Mesenchymal stem cell (in vitro differentiated cells and primary cell): ENCODE measurements at regions not wholly inside any gene's neighbourhood (a gene's known extent, or its start where the extent isn't known, plus 50 kb on each side); places are given as distances from the start of the nearest gene placed in this dataset.

Experiments used
- DNase-seq: peaks from one replicate; pipeline ENCODE4 v3.0.0-alpha.2; 2013
- H2AFZ ChIP-seq: one replicate; pipeline ENCODE4 v1.6.1; 2013; ENCODE audit warnings: low read depth, mild to moderate bottlenecking, control low read depth, inconsistent platforms, low read length, moderate library complexity
- H2AK5ac ChIP-seq: 2 replicates; pipeline ENCODE4 v1.6.1; 2013; ENCODE audit warnings: low read length, moderate library complexity, mild to moderate bottlenecking, inconsistent platforms; ENCODE audit not compliant: severe bottlenecking
- H2BK120ac ChIP-seq: one replicate; pipeline ENCODE4 v1.6.1; 2013; ENCODE audit warnings: low read depth, mild to moderate bottlenecking, inconsistent platforms, low read length, moderate library complexity
- H2BK12ac ChIP-seq, 2 experiments: one replicate each; pipeline ENCODE4 v1.6.1; 2013; ENCODE audit warnings: inconsistent platforms in 2 of 2, low read length in 2 of 2, mild to moderate bottlenecking in 2 of 2, moderate library complexity in 2 of 2, control low read depth in 1 of 2
- H2BK15ac ChIP-seq: one replicate; pipeline ENCODE4 v1.6.1; 2013; ENCODE audit warnings: mild to moderate bottlenecking, low read depth, inconsistent platforms; ENCODE audit not compliant: poor library complexity, severe bottlenecking
- H2BK5ac ChIP-seq: 2 replicates; pipeline ENCODE4 v1.6.1; 2013; ENCODE audit warnings: low read depth, mild to moderate bottlenecking, low read length, control low read depth, inconsistent platforms; ENCODE audit not compliant: poor library complexity, severe bottlenecking
- H3K14ac ChIP-seq, 2 experiments: one replicate each; pipeline ENCODE4 v1.6.1; 2013; ENCODE audit warnings: inconsistent platforms in 2 of 2, low read length in 2 of 2, control low read depth in 1 of 2, mild to moderate bottlenecking in 1 of 2, moderate library complexity in 1 of 2
- H3K18ac ChIP-seq, 2 experiments: one replicate each; pipeline ENCODE4 v1.6.1; 2013; ENCODE audit warnings: inconsistent platforms in 2 of 2, low read length in 2 of 2, control low read depth in 1 of 2, low read depth in 1 of 2, mild to moderate bottlenecking in 1 of 2
- H3K23ac ChIP-seq, 2 experiments: one replicate each; pipeline ENCODE4 v1.6.1; 2013; ENCODE audit warnings: inconsistent platforms in 2 of 2, low read length in 2 of 2, mild to moderate bottlenecking in 2 of 2, moderate library complexity in 2 of 2, control low read depth in 1 of 2
- H3K27ac ChIP-seq: 2 replicates; pipeline ENCODE4 v1.5.1; 2013; ENCODE audit warnings: mild to moderate bottlenecking, moderate library complexity, low read length, control low read depth, inconsistent platforms; ENCODE audit not compliant: poor library complexity, severe bottlenecking
- H3K27me3 ChIP-seq, 2 experiments: 2 replicates each; pipeline versions ENCODE4 v1.6.1 to v1.7.0; 2013; ENCODE audit warnings: low read length in 2 of 2, mild to moderate bottlenecking in 2 of 2, moderate library complexity in 2 of 2, control low read depth in 1 of 2, inconsistent platforms in 1 of 2; ENCODE audit not compliant: control insufficient read depth in 1 of 2, insufficient read depth in 1 of 2
- H3K36me3 ChIP-seq, 2 experiments: 2 replicates each; pipeline versions ENCODE4 v1.6.1 to v1.7.0; 2013; ENCODE audit warnings: low read length in 2 of 2, control low read depth in 1 of 2, inconsistent platforms in 1 of 2, low read depth in 1 of 2, mild to moderate bottlenecking in 1 of 2; ENCODE audit not compliant: insufficient read depth in 2 of 2, control insufficient read depth in 1 of 2
- H3K4ac ChIP-seq, 2 experiments: one replicate each; pipeline ENCODE4 v1.6.1; 2013; ENCODE audit warnings: inconsistent platforms in 2 of 2, low read length in 2 of 2, mild to moderate bottlenecking in 2 of 2, moderate library complexity in 2 of 2, control low read depth in 1 of 2, low read depth in 1 of 2
- H3K4me1 ChIP-seq: 2 replicates; pipeline ENCODE4 v1.6.1; 2013; ENCODE audit warnings: low read depth, low read length, control low read depth; ENCODE audit not compliant: control insufficient read depth, insufficient read depth
- H3K4me2 ChIP-seq: 2 replicates; pipeline ENCODE4 v1.6.1; 2013; ENCODE audit warnings: low read length, mild to moderate bottlenecking, inconsistent platforms; ENCODE audit not compliant: poor library complexity, severe bottlenecking
- H3K4me3 ChIP-seq, 2 experiments: 2 replicates each; pipeline versions ENCODE4 v1.5.1 to v1.7.0; 2013; ENCODE audit warnings: low read length in 2 of 2, mild to moderate bottlenecking in 2 of 2, control low read depth in 1 of 2, low read depth in 1 of 2; ENCODE audit not compliant: insufficient read depth in 1 of 2
- H3K79me1 ChIP-seq: replicated peaks from 2 replicates; pipeline ENCODE4 v1.6.1; 2013; ENCODE audit warnings: mild to moderate bottlenecking, control low read depth, low read length, inconsistent platforms; ENCODE audit not compliant: poor library complexity, severe bottlenecking
- H3K9ac ChIP-seq: 2 replicates; pipeline ENCODE4 v1.7.0; 2013; ENCODE audit warnings: mild to moderate bottlenecking, low read length, moderate library complexity
- H3K9me3 ChIP-seq: 2 replicates; pipeline ENCODE4 v1.7.0; 2013; ENCODE audit warnings: mild to moderate bottlenecking, low read length; ENCODE audit not compliant: control insufficient read depth
- H4K8ac ChIP-seq: one replicate; pipeline ENCODE4 v1.6.1; 2013; ENCODE audit warnings: inconsistent platforms, mild to moderate bottlenecking, low read length, moderate library complexity
- H4K91ac ChIP-seq: one replicate; pipeline ENCODE4 v1.6.1; 2013; ENCODE audit warnings: mild to moderate bottlenecking, low read length, inconsistent platforms
- WGBS: methylation state at CpG from one replicate; pipeline ENCODE4 v1.1.7; 2013; ENCODE audit warnings: mixed read lengths; 5-methylcytosine and 5-hydroxymethylcytosine counted together

DNA sequence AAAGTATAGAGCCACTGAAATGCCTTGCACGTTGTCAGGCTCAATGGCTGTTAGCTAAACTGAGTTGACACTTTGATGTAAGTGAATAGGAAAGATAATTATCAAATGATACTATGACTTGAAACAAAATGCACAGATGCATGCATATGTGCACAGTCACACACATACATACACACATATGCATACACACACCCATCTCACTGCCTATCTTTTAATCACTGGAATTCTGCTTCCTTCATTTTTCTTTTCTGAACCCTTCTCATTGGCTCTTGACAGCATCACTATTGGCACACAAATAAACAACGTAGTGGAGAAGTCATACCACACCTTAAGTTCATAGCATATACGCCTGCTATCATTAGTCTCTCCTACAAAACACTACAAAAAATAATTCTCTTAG lies 154.9 kb upstream of the NCKAP5 start:
- WGBS = 94% methylated on average over 3 of the region's 3 CpGs
- Histone ChIP-seq H3K18ac (no peak overlapping the region), H3K36me3 (no peaks in the 10 kb centered on the region), H3K27ac (no peak overlapping the region), H3K4ac (no peak overlapping the region), H3K9ac (no peak overlapping the region), H3K4me1 (peaks cover 4% of the 10 kb centered on the region), H2BK15ac (no peak overlapping the region), H3K4me2 (no peak overlapping the region), H4K91ac (no peak overlapping the region), H2BK12ac (no peak overlapping the region), H3K27me3 (no peaks in the 10 kb centered on the region), H3K4me3 (no peak overlapping the region), H3K79me1 (no peaks in the 10 kb centered on the region), H3K9me3 (no peaks in the 10 kb centered on the region), H3K14ac (no peak overlapping the region), H3K23ac (no peak overlapping the region), H4K8ac (no peak overlapping the region), H2BK5ac (no peak overlapping the region), H2AK5ac (no peak overlapping the region), H2AFZ (no peak overlapping the region), H2BK120ac (no peak overlapping the region)
- no peak for DNase-seq

DNA sequence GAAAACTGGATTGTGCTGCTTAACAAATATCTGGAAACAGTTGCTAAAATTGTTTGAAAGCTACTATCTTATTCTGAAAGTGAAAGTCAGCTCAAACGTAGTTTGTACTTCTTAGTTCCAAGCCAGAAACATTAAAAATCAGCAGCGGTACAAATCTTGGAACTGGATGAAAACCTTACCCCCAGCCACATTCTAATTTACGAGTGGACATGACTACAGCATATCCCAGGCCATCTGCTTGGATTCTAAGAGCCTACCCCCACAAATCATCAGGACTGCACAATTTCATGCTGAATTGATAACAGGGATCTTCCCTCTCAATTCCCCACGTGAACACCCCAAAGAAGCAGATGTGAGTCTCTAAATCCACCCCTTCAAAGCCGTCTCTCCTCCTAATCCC lies 158.7 kb upstream of the NCKAP5 start:
- Histone ChIP-seq H3K9ac (peak overlapping the region; percentile 74), H3K4me2 (no peak overlapping the region), H3K27ac (no peak overlapping the region), H3K23ac (no peak overlapping the region), H4K8ac (no peak overlapping the region), H3K18ac (no peak overlapping the region), H3K9me3 (no peaks in the 10 kb centered on the region), H2AK5ac (no peak overlapping the region), H3K4ac (no peak overlapping the region), H2BK12ac (no peak overlapping the region), H3K4me1 (no peaks in the 10 kb centered on the region), H2BK120ac (no peak overlapping the region), H2AFZ (no peak overlapping the region), H3K36me3 (no peaks in the 10 kb centered on the region), H4K91ac (no peak overlapping the region), H2BK15ac (no peak overlapping the region), H3K14ac (no peak overlapping the region), H3K4me3 (peak overlapping the region in 1 of 2 experiments; percentile 72), H2BK5ac (no peak overlapping the region), H3K27me3 (no peaks in the 10 kb centered on the region), H3K79me1 (no peaks in the 10 kb centered on the region)
- 78% methylated on average over 5 of the region's 5 CpGs for WGBS
- no peak for DNase-seq

DNA sequence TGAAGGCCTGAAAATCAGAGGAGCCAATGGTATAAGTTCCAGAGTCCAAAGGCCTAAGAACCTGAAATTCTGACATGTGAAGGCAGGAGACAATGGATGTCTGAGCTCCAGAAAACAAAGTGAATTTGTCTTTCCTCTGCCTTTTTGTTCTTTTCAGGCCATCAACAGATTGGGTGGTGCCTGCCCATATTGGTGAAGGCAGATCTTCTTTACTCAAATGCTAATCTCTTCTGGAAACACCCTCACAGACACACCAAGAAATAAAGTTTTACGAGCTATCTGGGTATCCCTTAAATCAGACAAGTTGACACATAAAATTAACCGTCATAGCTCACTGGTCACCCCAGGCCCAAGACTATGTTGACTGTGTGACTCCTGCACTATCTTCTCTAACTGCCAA lies 163.8 kb upstream of the NCKAP5 start:
- Histone ChIP-seq H3K9ac (no peak overlapping the region), H3K79me1 (no peaks in the 10 kb centered on the region), H3K14ac (no peak overlapping the region), H3K4me3 (no peak overlapping the region), H3K27me3 (no peaks in the 10 kb centered on the region), H3K23ac (no peak overlapping the region), H4K8ac (no peak overlapping the region), H3K4ac (no peak overlapping the region), H2BK120ac (no peak overlapping the region), H3K9me3 (no peaks in the 10 kb centered on the region), H3K4me2 (no peak overlapping the region), H2BK12ac (no peak overlapping the region), H2AK5ac (no peak overlapping the region), H2AFZ (no peak overlapping the region), H3K4me1 (no peaks in the 10 kb centered on the region), H3K27ac (no peak overlapping the region), H2BK5ac (no peak overlapping the region), H3K36me3 (no peaks in the 10 kb centered on the region), H2BK15ac (no peak overlapping the region), H4K91ac (no peak overlapping the region), H3K18ac (no peak overlapping the region)
- WGBS = 97% methylated on average over 2 of the region's 2 CpGs
- no peak for DNase-seq

DNA sequence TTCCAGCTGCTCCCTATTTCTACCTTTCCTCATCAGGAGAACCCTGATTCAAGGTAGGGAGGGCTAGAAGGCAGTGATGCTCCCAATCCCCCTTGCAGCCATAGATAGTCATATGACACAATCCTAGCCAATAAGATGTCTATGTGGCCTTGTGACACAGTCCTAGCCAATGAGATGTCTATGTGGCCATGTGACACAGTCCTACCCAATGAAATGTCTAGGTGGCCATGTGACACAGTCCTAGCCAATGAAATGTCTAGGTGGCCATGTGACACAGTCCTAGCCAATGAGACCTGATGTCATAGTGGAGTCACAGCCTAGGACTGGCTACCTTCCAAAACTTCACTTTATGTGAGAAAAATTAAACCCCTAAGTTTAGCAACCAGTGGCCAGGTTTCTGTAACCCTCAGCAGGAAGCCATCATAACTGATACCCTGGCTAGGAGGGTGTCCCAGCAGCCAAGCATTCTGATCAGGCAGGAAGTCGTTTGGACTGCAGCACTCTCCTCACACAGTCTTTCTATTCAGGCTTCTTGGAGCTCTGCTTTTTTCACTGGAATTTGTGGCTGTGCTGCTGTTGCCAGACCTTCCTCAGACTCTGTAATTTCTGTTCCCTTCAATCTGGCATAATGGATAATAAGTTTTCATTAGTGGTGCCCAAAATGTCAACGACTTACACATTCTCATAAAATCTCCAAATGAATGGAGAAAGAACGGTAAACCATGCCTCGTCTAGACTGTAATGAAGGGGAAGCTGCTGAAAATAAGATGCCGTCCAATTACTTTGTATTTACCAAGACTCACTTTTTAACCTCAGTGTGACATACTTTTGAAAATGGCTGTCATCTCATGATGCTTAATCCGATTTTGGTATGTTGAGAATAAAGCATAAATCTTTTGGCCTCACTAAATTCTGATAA lies 165.0 kb upstream of the NCKAP5 start:
- H3K36me3 ChIP-seq = no peaks in the 10 kb centered on the region
- no peak overlapping the region for H2BK15ac ChIP-seq
- H4K8ac ChIP-seq = peak overlapping the region; percentile 12
- no peak overlapping the region for H2BK12ac ChIP-seq
- H3K4me2 ChIP-seq = no peak overlapping the region
- peak overlapping the region in 1 of 2 experiments; percentile 42 for H3K18ac ChIP-seq
- H3K79me1 ChIP-seq = no peaks in the 10 kb centered on the region
- no peak overlapping the region for H2AFZ ChIP-seq
- no peak overlapping the region for H3K23ac ChIP-seq
- H3K14ac ChIP-seq = no peak overlapping the region
- no peak overlapping the region for H2BK5ac ChIP-seq
- no peak for DNase-seq
- no peak overlapping the region for H3K4me3 ChIP-seq
- H3K9me3 ChIP-seq = no peaks in the 10 kb centered on the region
- H3K4me1 ChIP-seq = peaks cover 3% of the 10 kb centered on the region
- no peak overlapping the region for H3K9ac ChIP-seq
- no peak overlapping the region for H4K91ac ChIP-seq
- H2AK5ac ChIP-seq = no peak overlapping the region
- H3K27me3 ChIP-seq = no peaks in the 10 kb centered on the region
- no peak overlapping the region for H3K27ac ChIP-seq
- H3K4ac ChIP-seq = no peak overlapping the region
- no peak overlapping the region for H2BK120ac ChIP-seq
- WGBS = 88% methylated on average over 5 of the region's 6 CpGs
